NOMO-1 treated with DMSO at 0.1 percent for 48 hours (cell line): ENCODE measurements at regions not wholly inside any gene's neighbourhood (a gene's known extent, or its start where the extent isn't known, plus 50 kb on each side); places are given as distances from the start of the nearest gene placed in this dataset.

ENCODE experiments used
- DNase-seq: peaks from one replicate; lab custom pipeline; 2025; ENCODE audit not compliant: unreplicated experiment; lab: John Stamatoyannopoulos, UW

DNA sequence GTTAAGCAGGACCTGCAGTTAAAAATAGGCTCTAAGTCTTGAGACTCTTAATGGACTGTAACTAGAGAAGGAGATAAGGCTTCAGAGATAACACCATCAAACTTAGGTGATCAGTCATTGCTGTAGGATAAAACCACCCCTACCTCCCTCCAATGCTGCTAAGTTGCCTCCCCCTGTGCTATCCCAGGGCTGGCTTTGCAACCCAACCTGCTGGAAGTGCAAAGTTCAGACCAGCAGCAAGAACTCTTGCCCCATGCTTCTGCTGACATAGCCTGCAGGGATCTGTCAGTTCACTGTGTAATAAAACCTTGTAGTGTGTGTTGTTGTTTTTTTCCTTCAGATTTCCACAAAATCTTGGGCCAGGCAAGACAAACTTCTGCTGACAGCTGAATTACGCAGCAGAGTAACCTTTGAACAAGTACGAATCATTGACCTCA lies 57.4 kb upstream of the EPB41L3 start:
- no peak for DNase-seq

DNA sequence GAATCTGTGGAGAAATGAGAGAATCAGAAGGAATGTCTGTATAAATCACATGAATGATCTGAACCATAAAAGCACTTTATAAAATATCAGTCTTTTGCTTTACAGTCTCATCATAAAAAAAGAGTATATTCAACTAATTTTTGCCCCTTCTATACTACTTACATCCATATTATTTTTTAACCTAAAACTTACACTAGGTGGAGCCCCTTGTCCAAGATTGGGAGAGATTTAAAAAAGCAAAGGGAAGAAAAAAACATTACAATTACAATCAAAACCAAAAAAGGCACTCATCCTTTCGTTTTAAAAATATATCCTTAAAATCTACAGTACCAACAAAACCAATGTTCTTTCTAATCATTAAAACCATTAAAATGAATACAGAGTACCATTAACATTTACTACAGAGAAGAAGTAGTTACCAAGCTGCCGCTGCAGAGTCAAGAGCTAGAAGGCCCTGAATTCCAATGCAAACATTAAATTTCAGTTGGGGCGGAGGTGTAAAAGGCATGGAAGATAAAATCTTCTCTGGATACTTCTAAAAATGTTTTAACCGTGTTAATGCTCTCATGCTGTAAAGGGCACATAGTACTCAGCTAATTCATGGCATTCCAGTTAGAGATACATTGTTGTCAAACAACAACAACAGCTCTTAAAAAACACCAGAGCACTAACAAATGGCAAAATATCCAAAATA lies 56.7 kb upstream of the EPB41L3 start:
- DNase-seq, result peak; percentile 41

DNA sequence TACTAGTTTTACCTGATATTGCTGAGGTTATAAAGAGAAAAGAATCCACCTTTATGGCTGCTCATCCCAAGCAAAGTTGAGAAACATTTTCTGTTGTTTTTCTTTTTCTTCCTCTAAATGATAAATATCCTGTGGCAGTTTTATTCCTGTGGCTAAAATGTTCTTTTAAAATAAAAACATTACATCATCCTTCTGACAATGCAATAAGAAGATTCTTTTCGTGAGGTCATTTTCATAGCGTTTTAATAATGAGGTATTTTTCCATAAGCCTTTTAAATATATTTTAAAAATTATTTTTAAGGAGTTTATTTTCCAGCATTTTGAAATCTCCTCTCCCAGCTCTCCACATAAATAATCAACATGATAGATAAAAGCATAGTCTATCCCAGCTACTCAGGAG lies 52.8 kb upstream of the EPB41L3 start:
- DNase-seq, result no peak
